KMS-11 (cell line): ENCODE measurements at regions not wholly inside any gene's neighbourhood (a gene's known extent, or its start where the extent isn't known, plus 50 kb on each side); places are given as distances from the start of the nearest gene placed in this dataset.

Experiments used
- H2AFZ ChIP-seq: fragments of 200-600 bp; sonication (generic); 2 replicates; pipeline ENCODE4 v1.6.1; 2016; ENCODE audit warnings: antibody characterized with exemption, mixed run types, low read depth
- H3K27ac ChIP-seq: fragments of 200-600 bp; sonication (generic); 2 replicates; pipeline ENCODE4 v1.6.1; 2016; ENCODE audit warnings: mild to moderate bottlenecking, mixed run types
- H3K27me3 ChIP-seq: fragments of 200-600 bp; sonication (generic); 2 replicates; pipeline ENCODE4 v1.6.1; 2017; ENCODE audit warnings: mild to moderate bottlenecking, low read depth, mixed run types, moderate library complexity; ENCODE audit not compliant: insufficient read depth
- H3K36me3 ChIP-seq: fragments of 200-600 bp; sonication (generic); 2 replicates; pipeline ENCODE4 v1.6.1; 2017; ENCODE audit warnings: mild to moderate bottlenecking, mixed run types; ENCODE audit not compliant: insufficient read depth
- H3K4me1 ChIP-seq: fragments of 200-600 bp; sonication (generic); 2 replicates; pipeline ENCODE4 v1.6.1; 2016; ENCODE audit warnings: mild to moderate bottlenecking, low read depth, mixed run types; ENCODE audit not compliant: poor library complexity, severe bottlenecking
- H3K4me2 ChIP-seq: fragments of 200-600 bp; sonication (generic); 2 replicates; pipeline ENCODE4 v1.7.0; 2016; ENCODE audit warnings: mild to moderate bottlenecking, mixed run types
- H3K4me3 ChIP-seq: fragments of 200-600 bp; sonication (generic); IDR thresholded peaks from 2 replicates; pipeline ENCODE4 v1.6.1; 2017; ENCODE audit warnings: low read depth, low read length, mixed read lengths; ENCODE audit not compliant: insufficient read depth
- H3K79me2 ChIP-seq: fragments of 200-600 bp; sonication (generic); 2 replicates; pipeline ENCODE4 v1.6.1; 2016; ENCODE audit warnings: low read depth, mixed run types; ENCODE audit not compliant: insufficient read depth
- H3K9ac ChIP-seq: fragments of 200-600 bp; sonication (generic); 2 replicates; pipeline ENCODE4 v1.6.1; 2016; ENCODE audit warnings: mild to moderate bottlenecking, mixed run types
- H4K20me1 ChIP-seq: fragments of 200-600 bp; sonication (generic); 2 replicates; pipeline ENCODE4 v1.6.1; 2016; ENCODE audit warnings: mild to moderate bottlenecking, mixed run types; ENCODE audit not compliant: insufficient read depth
- TF ChIP-seq, protein P1 (sequence below): fragments of 200-600 bp; sonication (generic); conservative IDR thresholded peaks from 2 replicates; pipeline ENCODE4 v1.6.1; 2017; ENCODE audit warnings: low read depth, mild to moderate bottlenecking, antibody characterized with exemption, low read length, moderate library complexity, mixed read lengths

- TF ChIP-seq, protein P1, sequence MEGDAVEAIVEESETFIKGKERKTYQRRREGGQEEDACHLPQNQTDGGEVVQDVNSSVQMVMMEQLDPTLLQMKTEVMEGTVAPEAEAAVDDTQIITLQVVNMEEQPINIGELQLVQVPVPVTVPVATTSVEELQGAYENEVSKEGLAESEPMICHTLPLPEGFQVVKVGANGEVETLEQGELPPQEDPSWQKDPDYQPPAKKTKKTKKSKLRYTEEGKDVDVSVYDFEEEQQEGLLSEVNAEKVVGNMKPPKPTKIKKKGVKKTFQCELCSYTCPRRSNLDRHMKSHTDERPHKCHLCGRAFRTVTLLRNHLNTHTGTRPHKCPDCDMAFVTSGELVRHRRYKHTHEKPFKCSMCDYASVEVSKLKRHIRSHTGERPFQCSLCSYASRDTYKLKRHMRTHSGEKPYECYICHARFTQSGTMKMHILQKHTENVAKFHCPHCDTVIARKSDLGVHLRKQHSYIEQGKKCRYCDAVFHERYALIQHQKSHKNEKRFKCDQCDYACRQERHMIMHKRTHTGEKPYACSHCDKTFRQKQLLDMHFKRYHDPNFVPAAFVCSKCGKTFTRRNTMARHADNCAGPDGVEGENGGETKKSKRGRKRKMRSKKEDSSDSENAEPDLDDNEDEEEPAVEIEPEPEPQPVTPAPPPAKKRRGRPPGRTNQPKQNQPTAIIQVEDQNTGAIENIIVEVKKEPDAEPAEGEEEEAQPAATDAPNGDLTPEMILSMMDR, result no peak
- Histone ChIP-seq H3K79me2 (no peaks in the 10 kb centered on the region), H4K20me1 (no peaks in the 10 kb centered on the region), H3K9ac (no peak overlapping the region), H3K4me1 (no peaks in the 10 kb centered on the region), H3K4me2 (no peak overlapping the region), H3K4me3 (no peak overlapping the region), H2AFZ (no peak overlapping the region), H3K36me3 (no peaks in the 10 kb centered on the region), H3K27me3 (no peaks in the 10 kb centered on the region), H3K27ac (no peak overlapping the region)
Observed at GRCh38 chr17:33697557-33697956, 404.5 kb upstream of the ASIC2 start.

- H3K79me2 ChIP-seq, result no peaks in the 10 kb centered on the region
- H3K36me3 ChIP-seq, result no peaks in the 10 kb centered on the region
- H3K4me2 ChIP-seq, result no peak overlapping the region
- no peaks in the 10 kb centered on the region for H3K27me3 ChIP-seq
- no peaks in the 10 kb centered on the region for H3K4me1 ChIP-seq
- H3K9ac ChIP-seq, result no peak overlapping the region
- no peak overlapping the region for H2AFZ ChIP-seq
- TF ChIP-seq, protein P1, result no peak
- H3K4me3 ChIP-seq, result no peak overlapping the region
- H4K20me1 ChIP-seq, result no peaks in the 10 kb centered on the region
- H3K27ac ChIP-seq, result no peak overlapping the region
Observed at GRCh38 chr17:33701910-33702309, 408.8 kb upstream of the ASIC2 start.

GRCh38 chr17:33704856-33705255 lies 411.8 kb upstream of the ASIC2 start:
- Histone ChIP-seq H3K36me3 (no peaks in the 10 kb centered on the region), H3K4me1 (no peaks in the 10 kb centered on the region), H3K27ac (no peak overlapping the region), H3K79me2 (no peaks in the 10 kb centered on the region), H3K4me2 (no peak overlapping the region), H3K4me3 (no peak overlapping the region), H3K27me3 (no peaks in the 10 kb centered on the region), H3K9ac (no peak overlapping the region), H2AFZ (no peak overlapping the region), H4K20me1 (no peaks in the 10 kb centered on the region)
- TF ChIP-seq, protein P1, result no peak

GRCh38 chr17:33709881-33710280 lies 416.8 kb upstream of the ASIC2 start:
- Histone ChIP-seq H3K36me3 (no peaks in the 10 kb centered on the region), H3K4me2 (no peak overlapping the region), H3K27me3 (no peaks in the 10 kb centered on the region), H3K4me3 (no peak overlapping the region), H4K20me1 (no peaks in the 10 kb centered on the region), H2AFZ (no peak overlapping the region), H3K4me1 (no peaks in the 10 kb centered on the region), H3K9ac (no peak overlapping the region), H3K79me2 (no peaks in the 10 kb centered on the region), H3K27ac (no peak overlapping the region)
- TF ChIP-seq, protein P1, result no peak
